HG03558 (cell line): ENCODE measurements at regions not wholly inside any gene's neighbourhood (a gene's known extent, or its start where the extent isn't known, plus 50 kb on each side); places are given as distances from the start of the nearest gene placed in this dataset.
"Not testable (repeated sequence)": the region's sequence is repeated elsewhere in the genome, so short reads cannot be mapped to it uniquely, and the experiment has no call there.

Experiments used
- ATAC-seq: cut with Tn5 transposase; IDR thresholded peaks from one replicate; pipeline ENCODE4 v1.9.1; 2021; ENCODE audit warnings: moderate number of reproducible peaks; ENCODE audit not compliant: unreplicated experiment; ENCODE audit errors: extremely low read depth

DNA sequence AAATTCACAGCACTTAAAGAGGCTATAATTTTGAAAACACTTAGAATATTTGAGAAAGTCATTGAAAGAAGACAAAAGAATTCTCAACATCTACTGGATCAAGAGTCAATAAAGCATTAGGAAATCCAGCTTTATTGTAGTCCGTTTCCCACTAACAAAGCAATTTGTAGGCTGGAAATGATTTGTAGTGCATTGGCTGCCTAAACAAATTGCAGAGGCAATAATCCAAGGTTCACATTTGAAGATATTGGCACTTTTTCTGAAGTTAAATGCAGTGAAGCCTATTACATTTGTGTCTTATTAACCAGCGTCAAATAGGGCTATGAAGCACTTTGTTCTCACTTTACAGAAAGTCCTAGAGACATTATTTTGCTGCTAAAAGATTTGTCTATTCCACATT is 848.1 kb upstream of the SLITRK1 start:
- ATAC-seq: no peak

DNA sequence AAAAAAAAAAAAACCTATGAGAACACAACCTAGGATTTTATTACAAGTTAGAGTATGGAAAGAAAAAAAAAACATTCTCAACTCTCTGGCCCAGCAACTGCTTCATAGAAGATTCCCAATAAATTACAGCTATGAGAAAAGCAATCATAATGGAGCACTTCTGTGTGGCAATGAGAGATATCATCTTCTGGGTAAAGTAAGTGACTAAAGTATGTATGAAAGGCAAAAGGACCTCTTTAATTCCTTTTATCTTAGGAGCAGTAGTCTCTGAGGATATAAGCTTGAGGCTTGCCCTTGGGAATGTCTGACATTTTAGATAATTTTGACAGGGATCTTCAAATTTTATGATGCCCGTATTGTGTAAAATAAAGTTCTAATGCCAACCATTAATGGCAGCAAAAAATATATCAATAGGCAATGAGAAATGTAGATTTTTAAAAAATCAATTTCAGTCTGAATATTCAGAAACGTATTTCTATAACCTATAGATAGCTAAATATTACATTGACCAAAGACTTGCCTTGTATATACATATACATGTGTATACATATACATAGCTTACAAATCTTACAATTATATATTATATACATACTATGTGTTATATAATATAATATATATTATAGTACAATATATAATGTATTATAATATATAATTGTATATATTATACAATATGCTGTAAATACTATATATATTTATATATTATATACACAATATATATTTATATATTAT is 823.9 kb upstream of the SLITRK1 start:
- no peak for ATAC-seq

DNA sequence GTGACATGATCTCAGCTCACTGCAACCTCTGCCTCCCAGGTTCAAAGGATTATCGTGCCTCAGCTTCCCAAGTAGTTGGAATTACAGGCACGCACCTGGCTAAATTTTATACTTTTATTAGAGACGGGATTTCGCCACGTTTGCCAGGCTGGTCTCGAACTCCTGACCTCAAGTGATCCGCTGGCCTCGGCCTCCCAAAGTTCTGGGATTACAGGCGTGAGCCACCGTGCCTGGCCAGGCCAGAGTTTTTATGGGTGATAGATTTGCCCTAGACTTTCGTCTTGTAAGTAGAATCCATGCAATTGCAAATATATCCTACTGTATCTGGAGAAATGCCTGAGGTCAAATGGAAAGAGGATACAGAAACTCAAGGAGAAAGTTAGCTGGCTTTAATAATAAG is 819.9 kb upstream of the SLITRK1 start:
- ATAC-seq: no peak

DNA sequence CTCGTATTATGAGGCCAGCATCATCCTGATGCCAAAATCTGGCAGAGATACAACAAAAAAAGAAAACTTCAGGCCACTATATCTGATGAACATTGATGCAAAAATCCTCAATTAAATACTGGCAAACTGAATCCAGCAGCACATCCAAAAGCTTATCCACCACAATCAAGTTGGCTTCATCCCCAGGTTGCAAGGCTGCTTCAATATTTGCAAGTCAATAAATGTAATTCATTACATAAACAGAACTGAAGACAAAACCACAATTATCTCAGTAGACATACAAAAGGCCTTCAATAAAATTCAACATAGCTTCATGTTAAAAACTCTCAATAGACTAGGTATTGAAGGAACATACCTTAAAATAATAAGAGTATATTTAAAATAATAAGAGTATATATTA is 815.3 kb upstream of the SLITRK1 start:
- not testable (repeated sequence) for ATAC-seq

DNA sequence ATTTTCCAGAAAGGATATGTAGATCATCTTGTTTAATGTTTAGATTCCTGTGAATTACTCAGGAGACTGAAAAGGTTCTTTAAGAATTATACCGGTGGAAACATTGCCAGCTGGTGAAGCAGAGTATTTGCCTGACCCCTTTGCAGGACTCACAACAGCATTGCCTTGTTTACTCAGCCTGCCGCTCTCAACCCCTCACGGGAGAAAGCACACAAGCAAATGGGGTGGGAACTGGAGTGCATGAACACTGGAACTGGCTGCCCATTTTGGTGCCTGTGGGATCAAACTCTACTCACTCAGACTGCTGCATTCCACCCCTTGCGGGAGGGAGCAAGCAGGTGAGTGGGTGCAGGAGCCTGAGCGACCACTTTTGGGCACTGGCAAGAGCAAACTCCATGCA is 804.7 kb upstream of the SLITRK1 start:
- ATAC-seq: no peak

DNA sequence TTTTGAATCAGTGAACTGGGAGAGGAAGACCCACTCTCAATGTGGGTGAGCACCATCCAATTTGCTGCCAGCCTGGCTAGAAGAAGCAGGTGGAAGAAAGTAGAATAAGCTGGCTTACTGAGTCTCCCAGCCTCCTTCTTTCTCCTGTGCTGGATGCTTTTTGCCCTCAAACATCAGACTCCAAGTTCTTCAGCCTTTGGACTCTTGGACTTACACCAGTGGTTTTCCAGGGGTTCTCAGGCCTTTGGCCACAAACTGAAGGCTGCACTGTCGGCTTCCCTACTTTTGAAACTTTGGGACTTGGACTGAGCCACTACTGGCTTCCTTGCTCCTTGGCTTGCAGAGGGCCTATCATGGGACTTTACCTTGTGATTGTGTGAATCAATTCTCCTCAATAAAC is 804.2 kb upstream of the SLITRK1 start:
- ATAC-seq: no peak

DNA sequence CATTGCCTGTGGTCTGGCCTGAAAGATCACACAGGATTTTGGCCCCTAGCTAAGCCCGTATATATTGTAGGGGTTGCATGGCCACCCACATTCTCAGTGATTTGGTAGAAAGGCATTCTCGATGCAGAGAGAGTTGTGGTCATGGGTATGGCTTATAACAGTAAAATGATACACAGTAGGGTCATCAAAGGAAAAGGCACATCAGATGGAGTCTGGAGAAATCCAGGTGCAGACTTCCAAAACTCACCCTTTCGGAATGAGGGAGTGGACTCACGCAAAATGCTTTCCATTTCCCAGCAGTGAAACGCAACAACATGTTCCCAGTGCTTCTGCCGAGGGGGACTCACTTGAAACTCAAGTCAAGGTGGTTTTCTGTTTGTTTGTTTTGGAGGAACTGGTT is 802.5 kb upstream of the SLITRK1 start:
- no peak for ATAC-seq

DNA sequence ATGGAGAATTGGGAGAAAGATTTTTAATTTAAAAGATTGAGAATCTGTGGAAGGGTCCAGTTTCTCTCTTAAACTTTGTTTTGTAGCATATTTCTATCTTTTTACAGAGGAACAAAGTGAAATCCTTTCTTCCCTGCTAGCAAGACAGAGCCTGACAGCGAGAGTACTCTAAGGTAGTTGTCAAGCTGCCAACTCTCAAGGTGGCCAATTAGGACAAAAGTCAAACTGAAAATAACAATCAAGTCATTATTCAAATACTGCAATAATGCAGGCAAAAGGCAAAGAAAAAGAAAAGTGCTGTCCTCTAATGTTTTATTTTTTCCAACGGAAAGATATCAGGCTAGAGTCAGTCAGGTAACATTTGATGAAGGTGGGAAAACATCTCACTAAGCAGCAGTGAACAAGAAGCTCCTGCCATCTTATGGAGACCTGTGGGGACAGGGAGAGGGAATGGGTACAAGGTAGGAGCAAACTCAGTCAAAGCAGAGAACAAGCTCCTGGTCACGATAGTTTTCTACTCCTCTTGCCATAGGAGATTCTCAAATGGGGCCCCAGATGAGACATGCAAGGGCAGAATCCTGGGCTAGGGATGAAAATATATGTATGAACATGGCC is 801.9 kb upstream of the SLITRK1 start:
- ATAC-seq: no peak

DNA sequence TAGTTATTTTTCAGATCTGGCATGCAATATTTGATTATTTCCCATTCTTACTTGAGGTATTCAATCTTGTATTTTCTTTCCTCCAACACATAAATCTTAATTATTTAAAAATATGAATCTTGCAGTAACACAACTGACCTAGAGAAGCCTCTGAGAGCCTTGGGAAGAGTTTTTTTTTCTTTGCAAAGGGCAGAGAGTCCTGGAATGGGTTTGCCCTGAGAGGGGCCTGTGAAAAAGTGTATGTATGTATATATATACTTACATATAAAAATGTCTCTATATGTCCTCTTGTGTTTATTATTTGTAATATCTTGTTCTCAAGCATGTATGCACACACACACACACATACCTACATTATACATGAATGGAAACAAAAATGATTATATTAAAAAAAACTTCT is 801.2 kb upstream of the SLITRK1 start:
- no peak for ATAC-seq

DNA sequence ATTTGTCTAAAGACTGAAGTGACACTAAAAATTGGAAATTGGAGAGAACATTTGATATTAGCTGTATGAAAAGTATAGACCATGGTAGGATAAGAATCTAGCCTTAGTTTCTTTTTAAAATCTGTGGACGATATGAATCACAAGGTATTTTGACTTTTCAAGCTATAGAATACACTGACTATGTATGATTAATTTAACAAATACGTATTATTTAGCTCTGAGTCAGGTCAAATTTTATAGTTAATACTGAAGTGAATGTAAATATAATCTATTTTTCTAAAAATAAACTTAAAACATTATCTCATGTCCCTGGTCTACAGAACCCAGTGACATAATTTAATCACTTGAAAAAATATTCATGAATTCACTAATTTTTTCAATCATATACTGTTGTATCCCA is 795.6 kb upstream of the SLITRK1 start:
- ATAC-seq: no peak

DNA sequence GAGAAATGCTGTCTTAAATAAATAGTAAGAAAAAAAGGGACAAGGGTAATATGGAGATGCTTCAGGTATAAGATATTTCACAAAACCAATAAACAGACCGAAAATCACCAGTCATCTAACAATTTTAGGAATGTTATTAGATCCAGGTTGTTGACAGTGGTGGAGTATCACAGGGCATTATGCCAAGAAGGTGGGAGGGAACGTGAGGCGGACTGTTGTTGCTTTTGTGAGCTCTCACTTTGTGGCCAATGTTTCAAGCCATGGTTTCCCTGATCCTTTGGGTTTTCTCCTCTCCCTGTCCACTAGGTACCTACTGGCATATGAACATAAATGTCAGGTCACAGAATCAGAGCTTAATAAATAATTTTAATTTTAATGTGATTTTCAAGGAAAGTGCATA is 790.3 kb upstream of the SLITRK1 start:
- no peak for ATAC-seq

DNA sequence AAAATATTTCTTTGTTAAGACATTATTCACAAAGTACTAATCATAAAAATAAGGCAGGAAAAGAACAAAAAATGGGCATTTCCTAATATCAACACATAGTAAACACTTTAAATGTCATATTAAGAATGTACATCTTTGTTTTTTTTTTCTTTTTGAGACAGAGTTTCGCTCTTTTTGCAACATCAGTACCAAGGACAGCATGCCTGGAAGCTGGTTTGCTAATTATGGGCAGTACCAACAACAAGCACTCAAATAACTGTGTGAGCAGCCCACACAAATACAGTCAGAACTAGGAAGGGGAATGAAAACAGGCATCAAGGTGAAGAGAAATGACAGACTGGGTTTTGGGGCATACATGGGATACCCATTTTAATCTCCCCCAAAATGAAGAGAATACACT is 788.0 kb upstream of the SLITRK1 start:
- ATAC-seq: no peak

DNA sequence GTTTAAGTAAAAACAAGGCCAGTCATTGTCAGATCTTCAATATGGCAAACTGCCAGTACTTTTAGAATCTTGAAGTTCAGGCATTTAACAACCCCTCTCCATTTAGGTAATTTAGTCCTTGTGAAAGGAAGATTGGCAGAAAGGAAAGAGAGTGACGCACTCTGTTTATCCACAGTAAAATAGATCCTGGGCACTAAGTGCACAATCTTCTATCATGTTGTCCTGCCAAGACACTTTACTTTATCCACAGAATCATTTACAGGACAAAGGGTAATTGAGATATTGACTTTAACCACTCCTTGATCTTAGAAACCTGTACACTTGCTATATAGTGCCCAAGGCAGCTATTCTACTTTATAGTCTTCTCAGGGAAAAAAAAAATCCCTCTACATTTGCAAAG is 786.4 kb upstream of the SLITRK1 start:
- no peak for ATAC-seq

DNA sequence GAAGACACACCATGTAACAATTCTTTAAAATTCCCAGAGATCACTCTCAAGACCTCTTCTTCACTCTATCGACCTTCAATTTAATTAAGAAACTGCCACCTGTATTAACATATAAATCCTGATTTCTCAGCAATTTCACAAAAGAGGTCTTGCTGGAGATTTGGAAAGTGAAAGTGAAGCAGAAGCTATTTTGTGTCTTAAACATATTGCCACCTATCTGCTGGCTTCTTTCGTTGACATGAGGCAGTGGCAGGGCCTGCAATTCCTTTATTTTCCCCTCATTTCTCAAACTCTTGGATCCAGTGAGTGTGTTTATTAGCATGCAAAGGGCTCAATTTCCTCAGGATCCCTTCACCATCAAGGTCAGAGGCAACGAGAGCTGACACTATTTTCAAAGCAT is 780.2 kb upstream of the SLITRK1 start:
- ATAC-seq: no peak

DNA sequence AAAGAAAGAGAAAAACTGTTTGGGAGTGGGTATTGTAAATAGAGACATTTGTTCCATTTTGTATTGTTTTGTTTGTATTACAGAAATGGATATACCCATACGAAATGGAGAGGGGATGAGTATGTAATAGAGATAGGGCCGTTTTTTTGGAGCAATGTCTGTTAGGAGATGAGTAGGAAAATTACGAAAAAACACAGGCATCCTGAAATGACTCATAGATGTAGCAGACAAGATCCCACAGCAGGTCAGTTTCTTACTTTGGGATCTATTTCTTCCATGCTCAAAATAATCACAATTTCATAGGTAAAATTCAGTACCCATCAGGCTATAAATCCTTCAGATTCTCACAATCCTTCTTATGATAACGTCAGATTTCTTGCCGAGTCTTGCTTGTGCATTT is 779.4 kb upstream of the SLITRK1 start:
- ATAC-seq: no peak

DNA sequence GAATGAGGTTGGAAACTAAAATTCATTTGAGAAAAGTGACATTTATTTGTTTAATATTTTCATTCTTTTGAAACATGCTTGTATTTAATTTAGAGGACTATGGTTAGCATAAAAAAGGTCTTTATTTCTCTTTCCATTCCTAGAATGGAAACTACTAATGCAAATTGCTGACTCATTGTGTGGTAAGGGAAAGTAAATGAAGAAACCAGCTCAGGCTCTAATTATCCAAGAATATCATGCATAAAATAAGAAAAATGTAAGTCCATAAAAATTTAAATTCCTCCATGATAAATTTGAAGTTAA is 777.0 kb upstream of the SLITRK1 start:
- no peak for ATAC-seq

DNA sequence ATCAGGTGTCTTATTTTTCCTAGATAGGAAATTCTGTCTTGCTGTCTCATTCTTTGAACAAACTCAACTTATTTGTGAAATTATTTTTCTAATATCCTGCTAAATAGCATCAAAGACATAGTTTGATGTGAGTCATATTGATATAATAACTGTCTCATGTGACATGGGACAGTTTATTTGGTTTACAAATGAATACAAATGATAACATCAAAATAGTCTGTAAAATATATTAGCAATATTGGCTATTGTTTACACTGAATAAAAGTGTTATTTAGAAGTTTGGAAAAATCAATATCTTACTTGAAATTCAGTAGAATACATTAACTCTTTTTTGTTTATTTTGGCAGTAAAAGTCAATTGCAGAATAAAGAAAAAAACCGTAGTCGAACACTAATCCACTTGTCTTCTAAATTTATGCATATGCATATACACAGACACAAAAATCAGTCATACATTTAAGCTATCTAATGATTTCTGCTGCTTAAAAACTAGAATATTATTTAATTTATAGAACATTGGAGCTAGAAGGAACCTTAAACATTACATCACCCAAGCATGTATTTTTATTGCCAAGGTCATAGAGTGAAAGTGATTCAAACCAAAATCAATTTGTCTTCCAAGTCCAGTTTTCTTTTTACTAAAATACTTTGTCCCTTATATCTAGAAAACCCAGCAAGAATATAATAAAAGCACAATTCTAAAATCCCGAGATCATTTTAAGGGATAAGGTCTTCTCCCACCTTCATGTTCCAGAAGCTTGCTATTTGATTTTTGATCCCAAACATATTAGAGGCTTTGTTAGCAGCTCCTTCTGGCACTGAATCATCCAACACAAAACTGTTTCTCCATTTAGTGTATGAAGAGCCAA is 776.5 kb upstream of the SLITRK1 start:
- ATAC-seq: no peak

DNA sequence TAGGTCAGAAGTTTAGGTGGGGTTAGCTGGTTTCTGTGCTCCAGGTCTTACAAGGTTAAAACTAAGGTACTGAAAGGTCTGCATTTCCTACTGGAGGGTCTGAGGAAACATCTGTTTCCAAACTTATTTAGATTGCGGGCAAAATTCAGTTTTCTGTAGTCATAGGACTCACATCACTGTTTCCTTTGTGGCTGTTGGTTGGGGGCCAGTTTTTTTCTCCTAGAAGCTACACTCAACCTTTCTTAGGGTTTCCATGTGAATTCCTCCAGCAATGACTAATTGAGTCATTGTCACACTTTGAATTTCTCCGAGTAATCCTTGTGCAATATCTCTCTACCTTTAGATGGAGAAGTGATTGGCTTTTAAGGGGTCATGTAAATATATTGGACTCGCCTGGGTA is 773.4 kb upstream of the SLITRK1 start:
- ATAC-seq: no peak

DNA sequence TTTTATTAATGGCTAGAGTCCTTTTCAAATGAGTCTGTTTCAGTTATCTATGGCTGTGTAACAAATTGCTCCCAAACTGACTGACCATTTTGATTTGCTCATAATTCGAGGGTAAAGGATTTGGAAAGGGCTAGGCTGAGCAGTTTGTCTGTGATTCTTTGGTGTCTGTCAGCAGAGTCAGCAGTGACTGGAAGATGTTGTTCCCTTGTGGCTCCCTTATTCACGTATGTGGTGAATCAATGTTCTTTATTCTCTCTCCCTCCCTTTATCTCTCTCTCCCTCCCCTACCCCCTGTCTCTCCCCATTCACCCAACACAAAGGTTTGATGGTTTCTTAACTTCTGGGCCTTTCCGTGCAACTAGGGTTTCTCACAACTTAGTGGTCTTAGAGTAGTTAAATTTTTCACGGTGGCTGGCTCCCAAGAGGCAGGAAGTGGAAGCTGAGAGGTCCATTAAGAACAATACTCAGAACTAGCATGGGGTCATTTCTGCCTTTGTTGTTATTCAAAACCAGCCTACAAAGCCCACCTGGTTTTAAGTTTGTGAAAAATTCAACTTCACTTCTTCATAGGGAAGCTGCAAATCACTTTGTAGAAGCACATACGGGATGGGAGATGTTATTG is 772.5 kb upstream of the SLITRK1 start:
- no peak for ATAC-seq

DNA sequence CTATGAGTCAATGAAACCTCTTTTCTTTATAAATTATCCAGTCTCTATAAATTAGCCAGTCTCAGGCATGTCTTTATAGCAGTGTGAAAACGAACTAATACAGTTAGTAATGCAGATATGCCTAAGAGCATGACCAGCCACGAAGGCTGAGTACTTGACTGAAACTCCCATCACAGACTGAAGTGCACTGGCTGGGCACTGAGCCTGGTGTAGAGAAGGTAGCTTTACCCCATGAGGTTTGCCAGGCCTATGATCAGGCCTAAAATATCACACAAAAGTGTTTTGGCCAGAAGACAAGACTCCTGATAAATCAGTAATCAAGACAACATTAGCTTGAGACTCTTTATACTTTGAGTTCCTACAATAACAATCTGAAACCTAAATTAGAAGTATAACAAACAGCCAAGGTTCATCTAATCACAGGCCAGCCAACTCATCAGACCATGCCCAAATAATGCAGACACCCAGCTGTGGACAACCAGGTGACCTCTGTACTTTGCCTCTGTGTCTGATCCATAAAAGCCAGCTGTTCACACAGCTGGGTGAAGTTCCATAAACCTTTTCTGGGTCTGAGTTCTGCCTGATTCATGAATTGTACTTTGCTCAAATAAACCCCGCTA is 771.8 kb upstream of the SLITRK1 start:
- no peak for ATAC-seq

DNA sequence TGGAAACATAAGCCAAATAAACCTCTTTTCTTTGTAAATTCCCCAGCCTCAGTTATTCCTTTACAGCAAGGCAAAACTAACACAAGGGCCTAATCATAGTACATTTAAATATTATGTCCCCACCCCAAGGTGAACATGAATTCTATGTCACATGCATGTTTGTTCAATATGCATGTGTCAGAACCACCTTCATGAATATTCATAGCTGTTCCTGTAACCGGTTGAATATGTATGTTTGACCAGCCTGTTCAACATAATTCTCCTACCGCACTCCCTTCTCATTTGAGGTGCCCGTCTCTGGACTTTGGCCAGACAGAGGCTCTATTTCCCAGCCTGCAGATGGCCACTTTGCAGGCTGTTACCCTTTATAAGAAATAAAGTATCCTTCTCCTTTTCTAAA is 769.4 kb upstream of the SLITRK1 start:
- no peak for ATAC-seq
